ENCODE measurements at regions not wholly inside any gene's neighbourhood (a gene's known extent, or its start where the extent isn't known, plus 50 kb on each side); places are given as distances from the start of the nearest gene placed in this dataset.

- no peak for TF ChIP-seq CTCF (conservative IDR thresholded peaks at IDR 0.05)
- Mint-ChIP-seq H3K4me3 (no peak overlapping the region), H3K9me3 (no peaks in the 10 kb centered on the region), H3K27me3 (ENCODE audit: insufficient read depth) (peaks cover 18% of the 10 kb centered on the region), H3K27ac (no peak overlapping the region), H3K36me3 (ENCODE audit: low read depth) (peaks cover 3% of the 10 kb centered on the region), H3K4me1 (peaks cover 2% of the 10 kb centered on the region)
- no peak overlapping the region for H3K27ac ChIP-seq (ENCODE audit: low read depth, low read length)
- no peaks in the 10 kb centered on the region for H3K4me1 ChIP-seq (ENCODE audit: control insufficient read depth, insufficient read depth, low read length)
- H3K4me3 ChIP-seq (ENCODE audit: low read length) = no peak overlapping the region
- no peaks in the 10 kb centered on the region for H3K36me3 ChIP-seq (ENCODE audit: control insufficient read depth, insufficient read depth, low read length)
- 89 to 95% methylated on average over 2 to 4 of the region's 4 CpGs for WGBS, 2 experiments (ENCODE audit: insufficient coverage in 1 of 2, insufficient read length in 1 of 2)
- H3K27me3 ChIP-seq (ENCODE audit: control insufficient read depth, insufficient read depth, low read length, poor library complexity, severe bottlenecking) = peaks cover 28% of the 10 kb centered on the region
- no peak for DNase-seq
- no peak overlapping the region for H3K9ac ChIP-seq (ENCODE audit: extremely low read depth, low read length, poor library complexity, severe bottlenecking)
- no peaks in the 10 kb centered on the region for H3K9me3 ChIP-seq (ENCODE audit: control insufficient read depth, low read length)
Measured at GRCh38 chr17:6943406-6943805, 52.4 kb upstream of the ALOX12 start.

Data from endodermal cell (in vitro differentiated cells).